ENCODE measurements at regions not wholly inside any gene's neighbourhood (a gene's known extent, or its start where the extent isn't known, plus 50 kb on each side); places are given as distances from the start of the nearest gene placed in this dataset.
"Not testable (repeated sequence)": the region's sequence is repeated elsewhere in the genome, so short reads cannot be mapped to it uniquely, and the experiment has no call there.

DNA sequence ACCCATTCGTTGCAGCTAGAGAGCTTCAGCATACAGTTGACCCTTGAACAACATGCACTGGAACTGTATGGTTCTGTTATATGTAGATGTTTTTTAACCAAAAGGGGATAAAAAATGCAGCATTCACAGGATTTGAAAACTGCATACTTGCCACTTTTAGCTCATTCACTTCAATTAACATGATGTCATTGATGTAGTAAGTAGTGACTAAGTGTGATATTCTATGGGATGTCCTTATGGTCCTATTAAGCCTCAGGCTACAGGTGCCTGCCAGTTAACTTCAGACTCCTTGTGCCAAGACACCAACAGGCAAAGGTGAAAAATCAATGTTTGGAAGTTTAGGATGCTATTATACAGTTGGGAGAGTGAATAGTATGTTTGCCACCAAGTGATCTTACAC lies 553.6 kb upstream of the NECTIN3 start:
- H3K9ac ChIP-seq (ENCODE audit: extremely low read depth, low read length, poor library complexity, severe bottlenecking), result no peak overlapping the region
- DNase-seq, result no peak
- no peaks in the 10 kb centered on the region for H3K27me3 ChIP-seq (ENCODE audit: control insufficient read depth, insufficient read depth, low read length, poor library complexity, severe bottlenecking)
- Mint-ChIP-seq H3K27ac (no peak overlapping the region), H3K36me3 (ENCODE audit: low read depth) (no peaks in the 10 kb centered on the region), H3K27me3 (ENCODE audit: insufficient read depth) (no peaks in the 10 kb centered on the region), H3K9me3 (no peaks in the 10 kb centered on the region), H3K4me3 (no peak overlapping the region), H3K4me1 (peaks cover 8% of the 10 kb centered on the region)
- no peak overlapping the region for H3K27ac ChIP-seq (ENCODE audit: low read depth, low read length)
- TF ChIP-seq, protein P1, sequence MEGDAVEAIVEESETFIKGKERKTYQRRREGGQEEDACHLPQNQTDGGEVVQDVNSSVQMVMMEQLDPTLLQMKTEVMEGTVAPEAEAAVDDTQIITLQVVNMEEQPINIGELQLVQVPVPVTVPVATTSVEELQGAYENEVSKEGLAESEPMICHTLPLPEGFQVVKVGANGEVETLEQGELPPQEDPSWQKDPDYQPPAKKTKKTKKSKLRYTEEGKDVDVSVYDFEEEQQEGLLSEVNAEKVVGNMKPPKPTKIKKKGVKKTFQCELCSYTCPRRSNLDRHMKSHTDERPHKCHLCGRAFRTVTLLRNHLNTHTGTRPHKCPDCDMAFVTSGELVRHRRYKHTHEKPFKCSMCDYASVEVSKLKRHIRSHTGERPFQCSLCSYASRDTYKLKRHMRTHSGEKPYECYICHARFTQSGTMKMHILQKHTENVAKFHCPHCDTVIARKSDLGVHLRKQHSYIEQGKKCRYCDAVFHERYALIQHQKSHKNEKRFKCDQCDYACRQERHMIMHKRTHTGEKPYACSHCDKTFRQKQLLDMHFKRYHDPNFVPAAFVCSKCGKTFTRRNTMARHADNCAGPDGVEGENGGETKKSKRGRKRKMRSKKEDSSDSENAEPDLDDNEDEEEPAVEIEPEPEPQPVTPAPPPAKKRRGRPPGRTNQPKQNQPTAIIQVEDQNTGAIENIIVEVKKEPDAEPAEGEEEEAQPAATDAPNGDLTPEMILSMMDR (conservative IDR thresholded peaks at IDR 0.05), result no peak
- no peaks in the 10 kb centered on the region for H3K9me3 ChIP-seq (ENCODE audit: control insufficient read depth, low read length)
- 92 to 95% methylated on average over 1 of the region's 1 CpG for WGBS, 2 experiments (ENCODE audit: insufficient coverage in 1 of 2, insufficient read length in 1 of 2)
- H3K36me3 ChIP-seq (ENCODE audit: control insufficient read depth, insufficient read depth, low read length), result no peaks in the 10 kb centered on the region
- H3K4me1 ChIP-seq (ENCODE audit: control insufficient read depth, insufficient read depth, low read length), result no peaks in the 10 kb centered on the region
- H3K4me3 ChIP-seq (ENCODE audit: low read length), result no peak overlapping the region

DNA sequence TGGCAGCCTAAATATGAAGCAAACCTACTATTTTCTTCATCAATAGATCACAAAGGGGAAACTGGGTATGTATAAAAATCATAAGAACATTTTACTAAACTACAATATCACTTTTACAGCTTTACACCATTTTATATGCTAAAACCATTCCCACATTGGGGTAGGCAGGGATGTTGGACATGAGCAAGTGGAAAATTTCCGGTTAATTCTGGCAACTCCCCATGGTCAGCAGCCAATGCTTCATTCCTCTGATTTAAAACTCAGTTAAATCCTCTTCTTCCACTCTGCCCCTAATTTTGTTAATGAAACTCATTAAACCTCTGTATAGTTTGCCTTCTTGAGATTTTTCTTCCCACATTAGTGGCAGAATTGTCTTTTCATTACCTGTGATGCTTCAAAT lies 552.5 kb upstream of the NECTIN3 start:
- peaks cover 8% of the 10 kb centered on the region for H3K4me1 Mint-ChIP-seq
- no peak overlapping the region for H3K27ac Mint-ChIP-seq
- H3K36me3 Mint-ChIP-seq (ENCODE audit: low read depth), result peaks cover 4% of the 10 kb centered on the region
- Histone ChIP-seq H3K36me3 (ENCODE audit: control insufficient read depth, insufficient read depth, low read length) (no peaks in the 10 kb centered on the region), H3K27ac (ENCODE audit: low read depth, low read length) (no peak overlapping the region), H3K27me3 (ENCODE audit: control insufficient read depth, insufficient read depth, low read length, poor library complexity, severe bottlenecking) (no peaks in the 10 kb centered on the region), H3K9ac (ENCODE audit: extremely low read depth, low read length, poor library complexity, severe bottlenecking) (no peak overlapping the region), H3K4me3 (ENCODE audit: low read length) (no peak overlapping the region), H3K9me3 (ENCODE audit: control insufficient read depth, low read length) (no peaks in the 10 kb centered on the region), H3K4me1 (ENCODE audit: control insufficient read depth, insufficient read depth, low read length) (no peaks in the 10 kb centered on the region)
- no peak overlapping the region for H3K4me3 Mint-ChIP-seq
- DNase-seq, result no peak
- TF ChIP-seq, protein P1 (conservative IDR thresholded peaks at IDR 0.05), result no peak
- WGBS, 2 experiments (ENCODE audit: insufficient coverage in 1 of 2, insufficient read length in 1 of 2), result 89 to 94% methylated on average over 1 of the region's 1 CpG
- peaks cover 5% of the 10 kb centered on the region for H3K9me3 Mint-ChIP-seq
- no peaks in the 10 kb centered on the region for H3K27me3 Mint-ChIP-seq (ENCODE audit: insufficient read depth)

DNA sequence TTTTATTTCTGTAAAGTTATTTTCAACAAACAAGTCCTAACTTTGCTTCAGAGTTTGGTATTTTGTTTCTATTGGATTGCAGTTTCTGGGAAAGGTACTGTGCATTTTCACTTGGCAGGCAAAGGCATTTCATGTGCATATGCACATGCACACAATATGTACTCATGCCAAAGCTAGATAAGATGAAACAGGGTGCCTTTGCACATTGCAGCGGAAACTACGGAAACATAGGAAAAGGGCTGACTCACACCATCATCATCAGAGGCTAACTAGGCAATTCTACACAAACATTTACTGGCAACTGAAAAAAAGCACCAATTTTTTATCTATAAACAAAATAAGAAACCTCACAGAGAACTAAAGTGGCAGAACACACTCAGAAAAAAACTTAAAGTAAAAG lies 550.6 kb upstream of the NECTIN3 start:
- peaks cover 8% of the 10 kb centered on the region for H3K36me3 Mint-ChIP-seq (ENCODE audit: low read depth)
- no peak overlapping the region for H3K4me3 Mint-ChIP-seq
- no peak overlapping the region for H3K27ac Mint-ChIP-seq
- Histone ChIP-seq H3K36me3 (ENCODE audit: control insufficient read depth, insufficient read depth, low read length) (no peaks in the 10 kb centered on the region), H3K4me3 (ENCODE audit: low read length) (no peak overlapping the region), H3K27me3 (ENCODE audit: control insufficient read depth, insufficient read depth, low read length, poor library complexity, severe bottlenecking) (no peaks in the 10 kb centered on the region), H3K4me1 (ENCODE audit: control insufficient read depth, insufficient read depth, low read length) (no peaks in the 10 kb centered on the region), H3K9ac (ENCODE audit: extremely low read depth, low read length, poor library complexity, severe bottlenecking) (no peak overlapping the region), H3K27ac (ENCODE audit: low read depth, low read length) (no peak overlapping the region), H3K9me3 (ENCODE audit: control insufficient read depth, low read length) (no peaks in the 10 kb centered on the region)
- H3K9me3 Mint-ChIP-seq, result peaks cover 18% of the 10 kb centered on the region
- peaks cover 8% of the 10 kb centered on the region for H3K4me1 Mint-ChIP-seq
- 92 to 100% methylated on average over 1 to 2 of the region's 2 CpGs for WGBS, 2 experiments (ENCODE audit: insufficient coverage in 1 of 2, insufficient read length in 1 of 2)
- no peaks in the 10 kb centered on the region for H3K27me3 Mint-ChIP-seq (ENCODE audit: insufficient read depth)
- DNase-seq, result no peak
- TF ChIP-seq, protein P1 (conservative IDR thresholded peaks at IDR 0.05), result no peak

DNA sequence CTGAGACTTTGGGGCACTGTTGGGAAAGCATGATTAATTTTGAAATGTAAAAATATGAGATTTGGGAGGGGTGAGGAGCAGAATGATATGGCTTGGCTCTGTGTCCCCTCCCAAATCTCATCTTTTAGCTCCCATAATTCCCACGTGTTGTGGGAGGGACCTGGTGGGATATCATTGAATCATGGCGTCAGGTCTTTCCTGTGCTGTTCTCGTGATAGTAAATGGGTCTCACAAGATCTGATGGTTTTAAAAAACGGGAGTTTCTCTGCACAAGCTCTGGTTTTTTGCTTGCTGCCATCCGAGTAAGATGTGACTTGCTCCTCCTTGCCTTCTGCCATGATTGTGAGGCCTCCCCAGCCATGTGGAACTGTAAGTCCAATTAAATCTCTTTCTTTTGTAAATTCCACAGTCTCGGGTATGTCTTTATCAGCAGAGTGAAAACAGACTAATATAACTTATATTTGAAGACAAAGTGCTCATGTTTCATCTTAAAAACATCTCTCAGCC lies 546.0 kb upstream of the NECTIN3 start:
- WGBS, 2 experiments (ENCODE audit: insufficient coverage in 1 of 2, insufficient read length in 1 of 2), result 78 to 81% methylated on average over 6 of the region's 6 CpGs
- not testable (repeated sequence) for H3K27ac ChIP-seq (ENCODE audit: low read depth, low read length); H3K4me3 ChIP-seq (ENCODE audit: low read length); H3K4me1 Mint-ChIP-seq; DNase-seq; H3K27me3 Mint-ChIP-seq (ENCODE audit: insufficient read depth); H3K27ac Mint-ChIP-seq; H3K4me1 ChIP-seq (ENCODE audit: control insufficient read depth, insufficient read depth, low read length); H3K9ac ChIP-seq (ENCODE audit: extremely low read depth, low read length, poor library complexity, severe bottlenecking); H3K4me3 Mint-ChIP-seq; H3K27me3 ChIP-seq (ENCODE audit: control insufficient read depth, insufficient read depth, low read length, poor library complexity, severe bottlenecking); H3K36me3 Mint-ChIP-seq (ENCODE audit: low read depth); H3K9me3 ChIP-seq (ENCODE audit: control insufficient read depth, low read length); H3K36me3 ChIP-seq (ENCODE audit: control insufficient read depth, insufficient read depth, low read length)
- peaks cover 18% of the 10 kb centered on the region for H3K9me3 Mint-ChIP-seq

Data from endodermal cell (in vitro differentiated cells).